NCI-H2171 (cell line): ENCODE measurements at regions not wholly inside any gene's neighbourhood (a gene's known extent, or its start where the extent isn't known, plus 50 kb on each side); places are given as distances from the start of the nearest gene placed in this dataset.
"Not testable (repeated sequence)": the region's sequence is repeated elsewhere in the genome, so short reads cannot be mapped to it uniquely, and the experiment has no call there.

ENCODE experiments used
- DNase-seq: peaks from one replicate; lab custom pipeline; 2025; lab: John Stamatoyannopoulos, UW

DNA sequence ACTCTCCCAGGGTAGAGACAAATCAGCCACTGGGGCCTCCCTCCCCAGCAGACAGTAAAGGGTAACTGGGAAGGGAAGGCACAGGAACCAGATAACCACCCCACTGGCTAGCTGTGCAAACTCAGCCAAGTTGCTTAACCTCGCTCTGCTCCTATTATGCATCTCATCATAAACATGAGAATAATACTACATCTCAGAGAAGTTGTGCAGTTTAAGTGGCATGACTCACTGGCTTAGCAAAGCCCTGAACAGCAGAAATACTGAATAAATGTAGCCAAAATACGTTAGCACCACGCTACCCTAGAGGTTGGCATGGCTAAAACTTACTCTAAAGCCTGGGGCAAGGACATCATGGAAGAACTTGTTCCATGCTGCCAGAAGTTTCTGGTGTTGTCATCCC, 128.1 kb upstream of the ANK3 start:
- DNase-seq = no peak

DNA sequence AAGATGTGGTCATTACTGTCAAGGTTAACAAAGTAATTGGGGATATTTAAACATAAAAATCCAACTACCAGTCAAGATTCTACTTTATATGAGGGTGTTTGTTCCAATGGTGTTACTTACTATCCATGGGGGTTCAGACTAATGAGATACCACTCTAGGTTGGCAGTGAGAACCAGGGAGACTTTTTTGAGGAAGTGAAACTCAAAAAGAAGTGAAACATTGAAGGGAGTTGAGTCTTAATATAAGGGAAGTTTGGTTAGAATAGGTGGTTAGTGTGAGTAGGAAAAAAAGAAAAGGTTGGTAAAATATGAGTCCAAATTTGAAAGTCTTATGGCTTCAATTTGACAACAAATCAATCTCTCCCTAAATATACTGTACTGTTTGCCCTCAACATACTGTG, 123.6 kb upstream of the ANK3 start:
- DNase-seq = no peak

DNA sequence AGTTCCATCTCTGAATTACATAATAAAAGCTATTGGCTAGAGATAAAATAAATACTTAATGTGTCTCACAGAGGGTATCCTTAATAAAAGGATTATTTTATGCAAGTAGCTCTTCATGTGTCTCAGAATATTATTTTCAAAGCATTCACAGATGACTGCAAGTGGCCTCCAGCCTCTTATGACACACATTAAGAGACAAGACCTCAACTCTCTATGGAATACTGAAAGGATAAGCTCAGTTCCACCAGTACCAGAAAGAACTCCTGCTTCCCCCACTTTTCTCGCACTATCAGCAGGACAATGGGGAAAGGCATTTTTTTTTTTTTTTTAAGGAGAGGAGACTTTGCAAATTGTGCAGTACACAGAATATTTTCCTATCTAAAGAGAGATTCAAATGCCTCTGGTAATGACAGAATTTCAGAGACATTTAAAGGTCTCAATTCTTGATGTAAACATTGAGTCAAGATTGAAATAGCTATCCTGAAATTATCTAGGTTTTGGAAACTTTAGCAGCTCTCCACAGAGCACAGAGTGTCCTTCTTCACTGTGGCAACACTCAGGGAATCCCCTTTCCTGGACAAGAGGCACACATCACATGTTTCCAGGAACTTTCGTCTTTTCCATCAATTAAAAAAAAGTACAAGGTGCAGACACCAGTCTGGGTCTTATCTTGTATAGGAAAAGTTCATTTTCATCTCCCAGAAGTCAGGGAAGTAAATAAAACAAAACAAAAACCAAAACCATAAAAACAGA, 122.0 kb upstream of the ANK3 start:
- no peak for DNase-seq

DNA sequence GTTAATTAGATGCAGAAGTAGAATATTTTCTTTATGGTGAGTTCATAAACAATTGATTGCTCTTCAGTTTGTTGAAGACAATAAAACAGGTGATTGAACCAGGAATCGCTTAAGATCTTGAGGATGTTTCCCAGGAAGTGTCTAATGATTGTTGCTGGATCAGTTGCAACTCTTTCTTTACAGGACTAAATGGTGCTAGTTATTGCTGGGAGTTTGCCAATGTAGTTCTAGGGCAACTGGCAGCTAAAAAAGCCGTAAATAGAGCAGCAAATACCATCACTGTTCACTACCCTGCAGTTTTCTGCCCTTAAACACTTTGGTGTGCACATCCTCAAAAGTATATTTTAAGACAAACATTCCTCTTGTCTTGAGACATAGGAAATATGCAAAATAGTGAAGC, 119.2 kb upstream of the ANK3 start:
- no peak for DNase-seq

DNA sequence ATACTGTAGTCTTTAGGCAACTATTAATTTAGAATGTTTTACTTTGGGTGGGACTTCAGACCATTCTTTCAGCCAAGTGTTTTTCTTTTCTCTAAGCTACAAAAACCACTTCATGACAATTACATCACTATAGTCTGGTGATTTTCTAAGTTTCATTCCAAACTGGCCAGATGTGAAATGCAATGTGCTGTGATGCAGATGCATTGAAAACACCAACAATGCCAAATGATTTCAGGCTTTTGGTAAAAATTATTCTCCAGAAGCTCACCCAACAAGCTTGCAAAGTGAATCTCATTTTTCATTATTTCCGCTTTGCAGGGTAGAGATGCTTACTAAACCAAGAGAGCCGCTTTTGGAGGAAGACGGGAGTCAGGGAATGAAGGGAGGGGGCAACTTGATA, 118.4 kb upstream of the ANK3 start:
- no peak for DNase-seq

DNA sequence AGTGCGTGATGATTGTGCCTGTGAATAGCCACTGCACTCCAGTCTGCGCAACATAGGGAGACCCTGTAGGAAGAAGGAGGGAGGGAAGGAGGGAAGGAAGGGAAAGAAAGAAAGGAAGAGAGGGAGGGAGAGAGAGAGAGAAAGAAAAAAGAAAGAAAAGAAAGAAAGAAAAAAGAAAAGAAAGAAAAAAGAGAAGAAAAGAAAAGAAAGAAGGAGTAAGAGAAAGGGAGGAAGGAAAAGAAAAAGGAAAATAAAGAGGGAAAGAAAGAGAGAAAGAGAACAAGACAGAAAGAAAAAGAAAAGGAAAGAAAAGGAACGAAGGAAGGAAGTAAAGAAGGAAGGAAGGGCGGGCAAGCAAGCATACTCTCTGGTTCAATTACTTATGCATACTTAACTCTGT, 112.9 kb upstream of the ANK3 start:
- no peak for DNase-seq

DNA sequence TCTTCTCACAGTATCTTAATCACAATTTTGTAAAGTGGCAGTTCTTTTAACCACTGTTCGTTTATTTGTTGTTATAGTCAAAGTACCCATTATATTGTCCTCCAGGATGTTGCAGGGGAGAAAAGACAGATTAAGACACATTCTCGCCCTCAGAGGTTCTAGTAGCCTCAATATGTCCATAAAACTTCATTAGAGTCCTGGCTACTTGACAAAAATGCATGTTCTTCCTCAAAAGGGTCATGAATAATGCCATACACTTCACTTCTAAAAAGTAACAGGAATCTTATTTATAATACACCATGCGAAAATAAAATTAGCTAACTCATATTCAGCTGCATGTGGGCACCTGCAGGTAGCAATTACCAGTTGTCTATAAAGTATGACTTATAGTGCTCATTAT, 109.3 kb upstream of the ANK3 start:
- DNase-seq = no peak

DNA sequence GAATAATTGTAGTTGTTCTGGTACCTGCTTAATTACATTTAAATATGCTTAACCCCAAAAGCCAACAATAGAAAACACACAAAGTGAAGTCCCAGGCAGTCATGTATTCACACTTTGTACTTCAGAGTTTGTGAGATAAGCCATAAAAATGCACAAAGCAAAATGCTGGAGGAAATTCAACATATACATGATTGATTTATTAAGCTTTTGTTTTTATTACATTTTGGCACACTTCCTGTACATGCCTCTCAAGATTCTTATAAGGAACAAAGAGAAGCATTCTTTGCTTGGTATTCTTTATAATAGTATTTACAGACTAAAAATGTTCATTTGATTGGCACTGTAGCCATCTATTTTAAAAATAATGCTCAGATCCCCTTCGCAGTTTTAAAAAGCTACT, 107.7 kb upstream of the ANK3 start:
- no peak for DNase-seq

DNA sequence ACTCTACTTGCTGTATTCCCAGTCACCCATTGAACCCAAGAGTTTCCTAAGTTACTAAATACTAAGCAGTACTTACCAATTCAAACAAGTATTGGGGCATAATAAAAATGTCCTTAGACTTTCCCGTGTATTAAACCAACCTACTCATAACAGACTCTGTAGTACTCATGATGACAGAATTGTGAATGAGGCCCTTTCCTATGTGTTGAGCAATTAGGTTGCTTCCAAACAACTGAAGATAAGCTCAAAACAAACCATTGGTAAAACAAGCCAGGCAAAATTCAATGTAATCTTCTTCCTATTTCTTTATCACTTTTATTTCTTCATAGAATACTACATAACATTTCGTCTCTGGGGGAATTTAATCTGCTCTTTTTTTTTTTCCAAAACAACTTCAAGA, 106.5 kb upstream of the ANK3 start:
- DNase-seq = no peak

DNA sequence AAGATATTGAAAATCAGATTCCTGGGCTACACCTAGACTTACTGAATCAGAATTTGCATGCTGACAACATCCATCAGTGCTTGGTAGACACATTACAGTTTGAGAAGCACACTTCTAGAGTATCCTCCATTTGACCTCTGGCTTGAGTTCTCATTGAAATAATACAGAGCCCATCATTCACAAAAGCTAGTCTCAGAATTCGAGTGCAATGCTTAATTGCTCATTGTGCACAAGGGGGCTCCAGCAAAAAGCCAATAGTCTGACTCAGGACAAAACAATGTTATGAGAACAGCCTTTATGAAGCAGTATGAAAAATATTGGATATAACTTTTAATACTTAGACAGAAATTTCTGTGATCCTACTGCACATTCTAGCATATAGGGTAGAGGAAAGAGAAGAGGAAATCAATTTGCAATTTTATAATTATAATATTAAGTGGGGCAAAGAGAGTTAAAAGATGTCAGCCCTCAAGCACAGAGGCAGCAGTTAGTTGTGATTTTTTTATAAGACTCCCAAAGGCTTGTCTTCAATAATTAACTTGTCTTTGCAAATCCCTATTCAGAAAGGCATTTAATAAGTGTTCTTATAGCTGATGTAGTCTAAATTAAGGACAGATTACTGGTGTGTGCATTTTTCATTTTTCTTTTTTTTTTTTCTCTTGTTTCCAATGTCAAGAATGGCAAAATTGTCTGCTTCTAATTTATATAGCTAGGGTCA, 105.8 kb upstream of the ANK3 start:
- DNase-seq = no peak

DNA sequence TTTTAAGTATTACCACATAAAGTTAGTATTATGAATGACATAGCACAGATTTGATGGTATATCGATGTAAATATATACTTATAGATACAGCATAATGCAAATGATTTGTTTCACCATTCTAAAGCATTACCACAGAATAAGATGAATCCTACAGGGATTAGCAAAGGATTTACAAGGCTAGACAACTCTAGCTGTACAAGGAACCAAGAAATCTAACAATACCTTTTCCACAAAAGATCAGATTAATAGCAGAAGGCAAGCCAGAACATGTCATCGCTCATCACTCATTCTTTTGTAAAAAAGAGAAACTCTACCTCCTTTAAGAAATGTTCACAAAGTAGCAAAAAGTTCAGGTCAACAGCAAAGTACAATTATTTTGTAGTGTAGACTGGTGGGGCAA, 105.1 kb upstream of the ANK3 start:
- DNase-seq = no peak

DNA sequence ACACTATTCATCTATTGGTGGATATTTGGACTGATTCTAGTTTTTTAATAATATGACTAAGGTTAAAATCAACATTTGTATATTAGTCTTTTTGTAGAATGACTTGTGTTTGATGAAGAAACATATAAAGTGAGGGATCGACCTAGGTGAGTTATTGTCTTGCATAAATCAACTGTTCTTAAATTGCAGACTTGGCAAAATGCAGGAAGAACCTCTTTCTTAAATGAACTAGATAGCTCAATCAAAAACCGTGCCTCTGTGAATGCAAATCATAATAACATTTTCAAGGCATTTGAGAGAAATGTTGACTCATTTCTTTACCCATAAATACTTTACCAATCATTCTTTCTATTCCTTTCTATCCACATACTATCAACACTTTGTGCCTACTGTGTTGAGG, 101.5 kb upstream of the ANK3 start:
- DNase-seq = no peak

DNA sequence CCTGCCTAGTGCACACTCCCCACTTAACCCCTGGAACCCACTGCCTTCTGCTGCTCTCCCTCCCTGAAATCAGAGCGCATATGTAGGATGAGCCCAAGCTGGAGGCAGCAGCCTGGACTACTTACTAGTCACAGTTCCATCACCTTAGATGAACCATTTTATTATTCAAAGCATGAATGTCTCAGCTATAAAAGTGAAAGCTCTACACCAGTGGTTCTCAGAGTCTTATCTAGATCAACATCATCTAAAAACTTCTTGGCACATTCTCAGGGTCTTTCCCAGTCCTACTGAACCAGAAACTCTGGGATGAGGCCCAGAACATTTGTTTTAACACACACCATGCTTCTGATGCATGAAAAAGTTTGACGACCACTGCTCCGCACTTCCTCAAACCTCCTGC, 100.3 kb upstream of the ANK3 start:
- no peak for DNase-seq

DNA sequence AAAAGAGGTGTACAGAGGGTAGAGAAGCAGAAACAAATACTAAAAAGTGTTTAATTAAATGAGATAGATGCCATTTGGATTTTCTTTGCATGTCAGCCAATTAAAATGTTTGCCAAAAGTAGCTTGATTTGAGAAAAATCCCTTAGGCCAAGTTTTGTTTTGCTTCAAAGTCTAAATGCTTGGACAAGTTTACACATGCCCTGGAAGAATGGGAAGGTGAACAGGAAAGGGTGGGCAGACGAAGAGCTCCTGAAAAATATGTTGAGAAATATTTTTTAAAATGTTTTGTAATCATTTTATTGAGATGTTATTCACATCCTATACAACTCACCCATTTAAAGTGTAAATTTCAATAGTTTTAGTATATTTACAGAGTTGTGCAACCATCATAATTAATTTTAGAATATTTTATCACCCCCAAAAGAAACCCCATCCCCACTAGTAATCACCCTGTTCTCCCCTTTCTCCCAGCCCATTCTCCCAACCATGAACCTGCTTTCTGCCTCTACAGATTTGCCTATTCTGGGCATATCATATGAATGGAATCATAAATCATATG, 98.5 kb upstream of the ANK3 start:
- DNase-seq = no peak

DNA sequence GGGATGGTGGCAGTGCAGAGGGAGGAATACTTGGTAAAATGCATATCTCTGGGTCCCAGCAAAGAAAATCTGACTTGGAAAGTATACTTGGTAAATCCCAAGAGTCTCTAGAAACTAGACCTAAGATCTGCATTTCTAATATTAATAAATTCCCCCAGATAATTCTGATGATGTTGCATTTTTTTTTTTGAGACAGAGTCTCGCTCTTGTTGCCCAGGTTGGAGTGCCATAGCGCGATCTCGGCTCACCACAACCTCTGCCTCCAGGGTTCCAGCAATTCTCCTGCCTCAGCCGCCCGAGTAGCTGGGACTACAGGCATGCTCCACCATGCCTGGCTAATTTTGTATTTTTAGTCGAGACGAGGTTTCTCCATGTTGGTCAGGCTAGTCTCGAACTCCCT, 97.9 kb upstream of the ANK3 start:
- DNase-seq = no peak

DNA sequence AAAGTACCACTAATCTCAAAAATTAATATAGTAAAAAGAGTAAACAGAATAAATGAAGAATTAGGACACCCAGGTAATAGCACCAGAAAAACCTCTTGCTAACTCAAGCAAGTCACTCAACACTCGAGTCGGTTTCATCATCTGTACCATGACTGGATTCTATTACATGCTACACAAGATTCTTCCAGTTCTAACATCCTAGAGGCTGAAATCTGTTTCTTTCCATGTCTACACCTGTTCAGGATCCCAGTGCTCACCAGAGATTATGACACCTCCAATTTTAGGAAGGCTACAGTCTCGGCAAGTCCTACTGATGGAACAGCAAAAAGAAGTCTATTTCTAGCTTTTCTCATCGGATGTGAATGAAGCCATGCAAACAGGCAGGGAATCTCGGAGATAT, 95.3 kb upstream of the ANK3 start:
- DNase-seq = no peak

DNA sequence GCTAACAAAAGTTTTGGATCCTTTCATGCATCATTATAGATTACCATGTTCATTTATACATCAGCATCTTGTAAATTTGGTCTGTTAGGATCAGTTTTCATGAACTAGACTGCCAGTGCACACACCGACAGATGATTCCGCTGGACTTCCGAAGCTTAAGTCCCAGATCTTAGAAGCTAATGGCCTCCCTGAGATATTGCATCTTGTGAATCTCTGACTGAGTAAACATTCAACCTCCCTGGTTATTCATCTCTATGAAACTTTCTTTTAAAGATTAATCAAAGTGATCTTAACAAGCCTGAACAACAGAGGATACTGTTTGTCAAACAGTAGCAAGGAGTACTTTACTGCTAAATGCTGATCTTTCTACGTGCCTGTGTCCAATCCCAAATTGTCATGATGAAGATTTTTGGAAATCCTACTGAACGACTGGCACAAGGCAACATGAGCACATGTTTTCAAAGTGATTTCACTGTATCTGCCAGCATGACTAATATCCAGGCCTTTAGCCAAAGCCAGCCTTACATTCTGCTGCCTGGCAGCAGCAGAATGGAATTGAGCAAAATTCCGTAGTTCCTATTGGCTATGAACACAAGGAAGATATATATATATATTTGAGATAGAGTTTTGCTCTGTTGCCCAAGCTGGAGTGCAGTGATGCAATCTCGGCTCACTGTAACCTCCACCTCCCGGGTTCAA, 91.3 kb upstream of the ANK3 start:
- DNase-seq = no peak

DNA sequence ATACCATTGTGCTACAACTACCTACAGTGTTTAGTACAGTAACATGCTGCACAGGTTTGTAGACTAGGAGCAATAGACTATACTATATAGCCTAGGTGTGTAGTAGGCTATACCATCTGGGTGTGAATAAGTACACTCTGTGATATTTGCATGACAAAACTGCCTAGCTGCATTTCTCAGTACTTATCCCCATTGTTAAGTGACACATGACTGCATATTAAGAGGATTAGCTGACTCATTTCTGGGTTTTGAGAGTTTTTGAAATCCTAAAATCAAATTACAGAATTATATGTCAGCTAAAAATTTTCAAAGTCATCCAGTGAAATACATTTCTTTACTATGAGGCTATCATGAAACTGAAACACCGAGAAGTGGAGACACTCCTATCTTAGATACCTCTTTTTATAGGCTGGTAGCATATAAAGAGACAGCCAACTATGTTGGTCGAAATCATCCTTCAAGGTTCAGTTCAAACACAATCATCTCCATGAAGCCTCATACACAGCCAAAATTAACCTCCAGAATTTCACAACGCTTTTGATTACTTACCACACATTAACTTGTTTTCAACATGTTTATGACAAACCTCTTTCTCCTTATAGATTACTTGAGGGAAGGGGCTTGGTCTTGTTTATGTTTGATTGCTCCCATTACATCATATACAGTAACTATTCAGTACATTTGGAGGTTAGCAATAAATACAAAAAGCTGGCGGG, 89.8 kb upstream of the ANK3 start:
- DNase-seq = no peak

DNA sequence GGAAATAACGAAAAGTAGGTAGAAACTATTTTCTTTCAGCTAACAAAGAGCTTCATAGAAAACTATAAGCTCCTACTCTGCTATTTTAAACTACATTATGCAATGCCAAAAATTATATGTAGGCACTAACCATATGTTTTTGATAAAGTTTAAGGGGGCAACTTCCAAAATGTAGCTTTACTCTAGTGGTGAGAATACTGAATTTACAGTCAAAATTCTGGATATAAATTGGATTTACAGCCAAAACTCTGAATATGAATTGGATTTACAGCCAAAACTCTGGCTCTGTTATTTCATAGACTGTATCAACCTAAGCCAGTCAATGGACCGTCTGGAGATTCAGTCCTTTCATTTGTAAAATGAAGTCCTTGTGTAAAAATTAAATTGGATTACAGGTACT, 86.8 kb upstream of the ANK3 start:
- DNase-seq = no peak

DNA sequence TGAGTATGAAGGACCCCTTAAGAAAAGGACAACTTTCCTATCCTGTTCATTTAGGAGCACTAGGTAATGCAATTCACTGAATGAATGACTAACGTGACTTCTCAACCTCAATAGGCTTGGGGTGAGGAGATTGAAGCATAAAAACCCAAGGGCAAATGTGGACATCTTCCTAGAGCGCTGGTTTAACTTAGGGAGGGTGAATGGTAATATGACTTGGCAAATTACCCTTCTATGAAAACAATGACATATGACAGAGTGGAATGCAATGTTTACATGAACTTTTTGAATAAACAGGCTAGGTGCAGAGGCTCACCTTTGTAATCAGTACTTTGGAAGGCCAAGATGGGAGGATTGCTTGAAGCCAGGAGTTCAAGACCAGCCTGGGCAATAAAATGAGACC, 83.9 kb upstream of the ANK3 start:
- no peak for DNase-seq

DNA sequence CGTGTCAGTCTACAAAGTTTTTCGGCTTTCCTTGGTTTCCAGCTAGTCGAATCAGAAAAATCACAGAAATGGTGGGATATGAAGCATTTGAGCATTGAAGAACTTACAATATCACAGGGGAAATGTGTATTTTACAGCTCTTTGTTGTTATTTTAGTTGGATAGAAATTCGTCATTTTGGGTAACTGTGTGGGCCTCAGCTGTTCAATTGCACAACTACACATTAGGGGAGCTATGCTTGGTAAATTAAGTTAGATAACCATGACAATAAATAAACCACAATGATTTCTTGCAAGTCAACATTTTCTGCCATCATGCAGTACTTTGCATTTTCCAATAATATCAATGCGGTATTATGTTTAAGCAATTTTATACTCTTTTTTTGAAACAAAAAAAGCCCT, 80.4 kb upstream of the ANK3 start:
- no peak for DNase-seq

DNA sequence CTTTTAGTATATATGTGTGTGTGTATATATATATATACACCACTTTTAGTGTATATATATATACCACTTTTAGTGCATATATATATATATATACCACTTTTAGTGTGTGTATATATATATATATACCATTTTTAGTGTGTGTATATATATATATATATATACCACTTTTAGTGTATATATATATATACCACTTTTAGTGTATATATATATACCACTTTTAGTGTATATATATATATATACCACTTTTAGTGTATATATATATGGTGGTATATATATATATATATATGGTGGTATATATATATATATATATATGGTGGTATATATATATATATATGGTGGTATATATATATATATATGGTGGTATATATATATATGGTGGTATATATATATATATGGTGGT, 79.5 kb upstream of the ANK3 start:
- DNase-seq = not testable (repeated sequence)

DNA sequence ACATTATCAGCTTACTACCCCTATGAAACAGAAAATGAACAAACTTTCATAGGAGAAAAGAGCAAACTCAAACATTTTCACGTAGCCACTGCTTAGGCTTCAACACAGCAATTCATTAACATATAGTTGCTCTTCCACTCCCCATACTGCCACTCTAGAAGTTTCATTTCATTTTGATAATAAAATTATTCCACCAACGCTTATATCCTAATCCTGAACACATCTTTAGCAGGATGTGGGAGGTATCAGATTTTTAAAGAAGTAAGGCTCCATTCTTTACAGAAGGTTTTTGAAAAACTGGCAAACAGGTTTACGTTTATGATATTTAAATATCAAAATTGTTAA, 77.5 kb upstream of the ANK3 start:
- no peak for DNase-seq
